Astrocyte (in vitro differentiated cells and primary cell): ENCODE measurements at regions not wholly inside any gene's neighbourhood (a gene's known extent, or its start where the extent isn't known, plus 50 kb on each side); places are given as distances from the start of the nearest gene placed in this dataset.

Experiments used
- DNase-seq: peaks from one replicate; pipeline ENCODE4 v3.0.0-alpha.2; 2010; ENCODE audit warnings: low read depth
- FAIRE-seq: peaks from 2 replicates; lab custom pipeline; 2011; peaks lifted over from hg19 to GRCh38; lab: Jason Lieb, UNC
- H2AFZ ChIP-seq: 2 replicates; pipeline ENCODE4 v1.6.0; 2012; ENCODE audit warnings: low read depth, low read length, inconsistent platforms
- H3K27ac ChIP-seq: 2 replicates; pipeline ENCODE4 v1.5.1; 2011; ENCODE audit warnings: low read depth, low read length, inconsistent platforms
- H3K27me3 ChIP-seq: 2 replicates; pipeline ENCODE4 v1.6.0; 2011; ENCODE audit warnings: low read length, inconsistent platforms; ENCODE audit not compliant: insufficient read depth
- H3K36me3 ChIP-seq: 2 replicates; pipeline ENCODE4 v1.5.1; 2011; ENCODE audit warnings: low read length, inconsistent platforms; ENCODE audit not compliant: insufficient read depth
- H3K4me1 ChIP-seq: 2 replicates; pipeline ENCODE4 v1.5.1; 2011; ENCODE audit warnings: low read length, inconsistent platforms; ENCODE audit not compliant: insufficient read depth
- H3K4me2 ChIP-seq: 2 replicates; pipeline ENCODE4 v1.6.0; 2012; ENCODE audit warnings: low read length, inconsistent platforms
- H3K4me3 ChIP-seq: 2 replicates; pipeline ENCODE4 v1.5.1; 2011; ENCODE audit warnings: low read depth, mild to moderate bottlenecking, low read length, inconsistent platforms; ENCODE audit not compliant: insufficient read depth
- H3K79me2 ChIP-seq: 2 replicates; pipeline ENCODE4 v1.6.0; 2012; ENCODE audit warnings: mild to moderate bottlenecking, low read length, inconsistent platforms; ENCODE audit not compliant: insufficient read depth
- H3K9ac ChIP-seq: 2 replicates; pipeline ENCODE4 v1.6.0; 2012; ENCODE audit warnings: mild to moderate bottlenecking, low read length, inconsistent platforms
- H3K9me3 ChIP-seq: 2 replicates; pipeline ENCODE4 v1.5.1; 2012; ENCODE audit warnings: low read depth, mild to moderate bottlenecking, low read length, inconsistent platforms; ENCODE audit not compliant: insufficient read depth
- H4K20me1 ChIP-seq: 2 replicates; pipeline ENCODE4 v1.6.0; 2012; ENCODE audit warnings: low read length, inconsistent platforms; ENCODE audit not compliant: insufficient read depth
- H3K27ac Mint-ChIP-seq: one replicate; pipeline ENCODE4 v1.8.0; 2021; ENCODE audit warnings: mild to moderate bottlenecking, mixed read lengths; ENCODE audit not compliant: unreplicated experiment
- H3K27me3 Mint-ChIP-seq: one replicate; pipeline ENCODE4 v1.8.0; 2021; ENCODE audit warnings: low read depth, mixed read lengths; ENCODE audit not compliant: unreplicated experiment
- H3K36me3 Mint-ChIP-seq: one replicate; pipeline ENCODE4 v1.8.0; 2021; ENCODE audit warnings: low read depth, mixed read lengths; ENCODE audit not compliant: unreplicated experiment
- H3K4me1 Mint-ChIP-seq: one replicate; pipeline ENCODE4 v1.8.0; 2021; ENCODE audit warnings: low read depth, mixed read lengths; ENCODE audit not compliant: unreplicated experiment
- H3K4me3 Mint-ChIP-seq: one replicate; pipeline ENCODE4 v1.8.0; 2021; ENCODE audit warnings: mild to moderate bottlenecking, moderate library complexity, mixed read lengths; ENCODE audit not compliant: unreplicated experiment
- H3K9me3 Mint-ChIP-seq: one replicate; pipeline ENCODE4 v1.8.0; 2021; ENCODE audit warnings: mild to moderate bottlenecking, mixed read lengths; ENCODE audit not compliant: unreplicated experiment
- CTCF ChIP-seq: IDR thresholded peaks from 2 replicates; pipeline ENCODE4 v1.5.1; 2011; ENCODE audit warnings: low read depth, mild to moderate bottlenecking, inconsistent platforms, low read length, moderate library complexity; ENCODE audit not compliant: insufficient read depth
- EZH2 ChIP-seq: IDR thresholded peaks from 2 replicates; pipeline ENCODE4 v1.6.1; 2012; ENCODE audit warnings: mild to moderate bottlenecking, low read length, inconsistent platforms; ENCODE audit not compliant: insufficient read depth

GRCh38 chr13:80476953-80477352 lies 136.0 kb upstream of the SPRY2 start:
- DNase-seq = no peak
- no peaks in the 10 kb centered on the region for H3K4me1 ChIP-seq
- Mint-ChIP-seq H3K9me3 (no peaks in the 10 kb centered on the region), H3K4me3 (no peak overlapping the region), H3K27me3 (no peaks in the 10 kb centered on the region), H3K4me1 (peaks cover 4% of the 10 kb centered on the region), H3K36me3 (no peaks in the 10 kb centered on the region), H3K27ac (no peak overlapping the region)
- H3K9ac ChIP-seq = no peak overlapping the region
- H3K27me3 ChIP-seq = no peaks in the 10 kb centered on the region
- no peak for TF ChIP-seq EZH2
- no peak for TF ChIP-seq CTCF
- no peak overlapping the region for H2AFZ ChIP-seq
- H4K20me1 ChIP-seq = no peaks in the 10 kb centered on the region
- no peaks in the 10 kb centered on the region for H3K79me2 ChIP-seq
- no peak overlapping the region for H3K27ac ChIP-seq
- no peak overlapping the region for H3K4me2 ChIP-seq
- H3K4me3 ChIP-seq = no peak overlapping the region
- H3K36me3 ChIP-seq = no peaks in the 10 kb centered on the region
- no peaks in the 10 kb centered on the region for H3K9me3 ChIP-seq
- FAIRE-seq = no peak

- H3K27me3 Mint-ChIP-seq = no peaks in the 10 kb centered on the region
- no peaks in the 10 kb centered on the region for H3K9me3 ChIP-seq
- no peak overlapping the region for H3K9ac ChIP-seq
- H3K36me3 ChIP-seq = no peaks in the 10 kb centered on the region
- no peaks in the 10 kb centered on the region for H3K9me3 Mint-ChIP-seq
- H3K36me3 Mint-ChIP-seq = no peaks in the 10 kb centered on the region
- no peak overlapping the region for H3K27ac ChIP-seq
- no peaks in the 10 kb centered on the region for H3K4me1 ChIP-seq
- H3K4me2 ChIP-seq = no peak overlapping the region
- no peak overlapping the region for H3K4me3 ChIP-seq
- H4K20me1 ChIP-seq = no peaks in the 10 kb centered on the region
- FAIRE-seq = no peak
- H3K27ac Mint-ChIP-seq = no peak overlapping the region
- TF ChIP-seq EZH2 = no peak
- TF ChIP-seq CTCF = no peak
- peaks cover 4% of the 10 kb centered on the region for H3K4me1 Mint-ChIP-seq
- DNase-seq = no peak
- H3K27me3 ChIP-seq = no peaks in the 10 kb centered on the region
- no peaks in the 10 kb centered on the region for H3K79me2 ChIP-seq
- H2AFZ ChIP-seq = no peak overlapping the region
- H3K4me3 Mint-ChIP-seq = no peak overlapping the region
Observed at GRCh38 chr13:80475718-80476117, 134.8 kb upstream of the SPRY2 start.

GRCh38 chr13:80473695-80474094 lies 132.8 kb upstream of the SPRY2 start:
- H4K20me1 ChIP-seq = no peaks in the 10 kb centered on the region
- Mint-ChIP-seq H3K4me3 (no peak overlapping the region), H3K27me3 (no peaks in the 10 kb centered on the region), H3K27ac (peak overlapping the region; percentile 21), H3K36me3 (no peaks in the 10 kb centered on the region), H3K9me3 (no peaks in the 10 kb centered on the region), H3K4me1 (peaks cover 17% of the 10 kb centered on the region)
- H3K9me3 ChIP-seq = no peaks in the 10 kb centered on the region
- FAIRE-seq = no peak
- no peak overlapping the region for H3K4me2 ChIP-seq
- H3K27me3 ChIP-seq = no peaks in the 10 kb centered on the region
- TF ChIP-seq CTCF = no peak
- TF ChIP-seq EZH2 = no peak
- peak; percentile 24 for DNase-seq
- H3K36me3 ChIP-seq = no peaks in the 10 kb centered on the region
- no peak overlapping the region for H3K4me3 ChIP-seq
- no peaks in the 10 kb centered on the region for H3K79me2 ChIP-seq
- H2AFZ ChIP-seq = no peak overlapping the region
- H3K27ac ChIP-seq = no peak overlapping the region
- H3K9ac ChIP-seq = no peak overlapping the region
- peaks cover 9% of the 10 kb centered on the region for H3K4me1 ChIP-seq
